ENCODE measurements at regions not wholly inside any gene's neighbourhood (a gene's known extent, or its start where the extent isn't known, plus 50 kb on each side); places are given as distances from the start of the nearest gene placed in this dataset.

- TF ChIP-seq CTCF (IDR thresholded peaks at IDR 0.05) (no peak), ZFX (IDR thresholded peaks at IDR 0.05; ENCODE audit: borderline replicate concordance) (no peak)
Measured at GRCh38 chr4:81704461-81704860, 232.8 kb upstream of the RASGEF1B start.

Data from 22Rv1 (cell line).